GM21447 (cell line): ENCODE measurements at regions not wholly inside any gene's neighbourhood (a gene's known extent, or its start where the extent isn't known, plus 50 kb on each side); places are given as distances from the start of the nearest gene placed in this dataset.

Source experiments
- ATAC-seq: cut with Tn5 transposase; IDR thresholded peaks from one replicate; pipeline ENCODE4 v1.9.1; 2021; ENCODE audit not compliant: unreplicated experiment

GRCh38 chr16:85464383-85465305 lies 148.5 kb upstream of the GSE1 start:
- ATAC-seq = no peak

- no peak for ATAC-seq
These were observed 147.5 kb upstream of the GSE1 start for GRCh38 chr16:85465328-85466303.

GRCh38 chr16:85466304-85466700 lies 146.8 kb upstream of the GSE1 start:
- no peak for ATAC-seq

- ATAC-seq = no peak
These were observed 146.1 kb upstream of the GSE1 start for GRCh38 chr16:85466989-85467388.

- no peak for ATAC-seq
These were observed 143.1 kb upstream of the GSE1 start for GRCh38 chr16:85469929-85470590.

- ATAC-seq = no peak
These were observed 142.2 kb upstream of the GSE1 start for GRCh38 chr16:85470873-85471272.

- ATAC-seq = no peak
These were observed 141.4 kb upstream of the GSE1 start for GRCh38 chr16:85471469-85472431.

- ATAC-seq = no peak
These were observed 140.6 kb upstream of the GSE1 start for GRCh38 chr16:85472514-85472913.

- no peak for ATAC-seq
These were observed 139.8 kb upstream of the GSE1 start for GRCh38 chr16:85473323-85473722.

- no peak for ATAC-seq
These were observed 139.1 kb upstream of the GSE1 start for GRCh38 chr16:85473909-85474620.

- no peak for ATAC-seq
These were observed 138.4 kb upstream of the GSE1 start for GRCh38 chr16:85474621-85475217.

GRCh38 chr16:85475233-85475632 lies 137.9 kb upstream of the GSE1 start:
- ATAC-seq = no peak

- no peak for ATAC-seq
These were observed 137.3 kb upstream of the GSE1 start for GRCh38 chr16:85475691-85476300.

- no peak for ATAC-seq
These were observed 136.7 kb upstream of the GSE1 start for GRCh38 chr16:85476389-85476788.

- ATAC-seq = no peak
These were observed 135.2 kb upstream of the GSE1 start for GRCh38 chr16:85477801-85478363.

- no peak for ATAC-seq
These were observed 133.0 kb upstream of the GSE1 start for GRCh38 chr16:85479972-85480726.

GRCh38 chr16:85480727-85481101 lies 132.4 kb upstream of the GSE1 start:
- peak; percentile 65 for ATAC-seq

- no peak for ATAC-seq
These were observed 131.9 kb upstream of the GSE1 start for GRCh38 chr16:85481206-85481605.
